Neural cell (in vitro differentiated cells): ENCODE measurements at regions not wholly inside any gene's neighbourhood (a gene's known extent, or its start where the extent isn't known, plus 50 kb on each side); places are given as distances from the start of the nearest gene placed in this dataset.

ENCODE experiments used
- POLR2AphosphoS5 ChIP-seq: IDR thresholded peaks from 2 replicates; pipeline ENCODE4 v1.6.1; 2012
- TF ChIP-seq, protein P1 (sequence below): fragments of 450-650 bp; IDR thresholded peaks from 2 replicates; pipeline ENCODE4 v1.5.1; 2014; ENCODE audit warnings: antibody characterized with exemption, mild to moderate bottlenecking, moderate library complexity; ENCODE audit not compliant: poor library complexity, severe bottlenecking

DNA sequence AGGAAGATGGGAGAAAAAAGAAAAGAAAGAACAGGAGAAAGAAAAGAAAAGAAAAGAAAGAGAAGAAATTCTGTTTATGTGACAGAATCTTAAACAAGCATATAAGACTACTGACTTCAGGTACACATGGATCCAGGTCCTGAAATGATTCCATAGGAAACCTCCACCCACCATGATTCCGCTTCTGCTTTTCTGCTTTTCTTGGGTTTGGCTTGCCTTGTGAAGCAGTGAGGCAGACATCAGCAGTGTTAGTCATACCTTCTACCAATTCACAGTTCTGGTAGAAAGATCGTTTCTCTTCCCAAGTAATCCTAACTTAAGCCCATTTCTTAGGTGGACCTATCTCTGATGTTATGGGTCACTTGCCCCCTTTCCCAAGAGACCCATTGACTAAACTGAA lies 660.1 kb upstream of the RBFOX1 start:
- TF ChIP-seq POLR2AphosphoS5 = no peak
- TF ChIP-seq, protein P1, sequence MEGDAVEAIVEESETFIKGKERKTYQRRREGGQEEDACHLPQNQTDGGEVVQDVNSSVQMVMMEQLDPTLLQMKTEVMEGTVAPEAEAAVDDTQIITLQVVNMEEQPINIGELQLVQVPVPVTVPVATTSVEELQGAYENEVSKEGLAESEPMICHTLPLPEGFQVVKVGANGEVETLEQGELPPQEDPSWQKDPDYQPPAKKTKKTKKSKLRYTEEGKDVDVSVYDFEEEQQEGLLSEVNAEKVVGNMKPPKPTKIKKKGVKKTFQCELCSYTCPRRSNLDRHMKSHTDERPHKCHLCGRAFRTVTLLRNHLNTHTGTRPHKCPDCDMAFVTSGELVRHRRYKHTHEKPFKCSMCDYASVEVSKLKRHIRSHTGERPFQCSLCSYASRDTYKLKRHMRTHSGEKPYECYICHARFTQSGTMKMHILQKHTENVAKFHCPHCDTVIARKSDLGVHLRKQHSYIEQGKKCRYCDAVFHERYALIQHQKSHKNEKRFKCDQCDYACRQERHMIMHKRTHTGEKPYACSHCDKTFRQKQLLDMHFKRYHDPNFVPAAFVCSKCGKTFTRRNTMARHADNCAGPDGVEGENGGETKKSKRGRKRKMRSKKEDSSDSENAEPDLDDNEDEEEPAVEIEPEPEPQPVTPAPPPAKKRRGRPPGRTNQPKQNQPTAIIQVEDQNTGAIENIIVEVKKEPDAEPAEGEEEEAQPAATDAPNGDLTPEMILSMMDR = no peak
